ENCODE measurements at regions not wholly inside any gene's neighbourhood (a gene's known extent, or its start where the extent isn't known, plus 50 kb on each side); places are given as distances from the start of the nearest gene placed in this dataset.

DNA sequence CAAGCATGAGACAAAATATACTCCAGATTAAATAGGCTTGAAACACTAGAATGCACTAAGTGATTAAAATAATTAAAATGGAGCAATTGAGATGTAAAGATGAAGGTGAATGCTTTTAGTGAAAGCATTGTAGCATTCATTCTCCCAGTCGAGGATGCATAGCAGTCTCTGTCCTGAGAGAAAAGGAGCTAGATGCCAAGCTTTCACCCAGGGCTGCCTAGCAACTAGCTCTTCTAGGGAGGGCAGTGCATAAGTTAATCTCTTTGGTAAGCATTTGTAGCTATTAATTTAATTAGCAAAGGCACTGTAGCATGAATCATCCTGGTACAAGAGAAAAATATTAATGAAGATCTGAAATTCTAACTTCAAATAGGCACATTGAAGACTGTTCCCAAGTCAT, 1014.8 kb downstream of the C4orf33 start:
- H3K4me3 ChIP-seq = no peak overlapping the region
- DNase-seq (ENCODE audit: extremely low spot score in 2 of 2) = no peak
- H3K27ac ChIP-seq = no peak overlapping the region
- no peaks in the 10 kb centered on the region for H3K4me1 ChIP-seq
- no peaks in the 10 kb centered on the region for H3K36me3 ChIP-seq
- no peaks in the 10 kb centered on the region for H3K27me3 ChIP-seq
- H3K9me3 ChIP-seq = no peaks in the 10 kb centered on the region
- intact Hi-C loops (cut with DNase I) = no loop called here
- TF ChIP-seq CTCF (IDR thresholded peaks at IDR 0.05) = no peak
- TF ChIP-seq POLR2A (IDR thresholded peaks at IDR 0.05) = no peak
- TF ChIP-seq POLR2AphosphoS5 (IDR thresholded peaks at IDR 0.05; ENCODE audit: insufficient read depth in 1 of 2, low read depth in 1 of 2) = no peak

- intact Hi-C loops (cut with DNase I) = no loop called here
- no peak overlapping the region for H3K27ac ChIP-seq
- DNase-seq (ENCODE audit: extremely low spot score in 2 of 2) = no peak
- H3K27me3 ChIP-seq = no peaks in the 10 kb centered on the region
- no peaks in the 10 kb centered on the region for H3K36me3 ChIP-seq
- TF ChIP-seq POLR2AphosphoS5 (IDR thresholded peaks at IDR 0.05; ENCODE audit: insufficient read depth in 1 of 2, low read depth in 1 of 2) (no peak), CTCF (IDR thresholded peaks at IDR 0.05) (no peak), POLR2A (IDR thresholded peaks at IDR 0.05) (no peak)
- H3K4me1 ChIP-seq = no peaks in the 10 kb centered on the region
- no peak overlapping the region for H3K4me3 ChIP-seq
- no peaks in the 10 kb centered on the region for H3K9me3 ChIP-seq
These were observed 1028.1 kb downstream of the C4orf33 start for GRCh38 chr4:130124066-130124465.

- intact Hi-C loops (cut with DNase I) = no loop called here
- DNase-seq (ENCODE audit: extremely low spot score in 2 of 2) = no peak
- Histone ChIP-seq H3K27me3 (no peaks in the 10 kb centered on the region), H3K4me1 (no peaks in the 10 kb centered on the region), H3K4me3 (no peak overlapping the region), H3K27ac (no peak overlapping the region), H3K36me3 (no peaks in the 10 kb centered on the region), H3K9me3 (no peaks in the 10 kb centered on the region)
- TF ChIP-seq CTCF (IDR thresholded peaks at IDR 0.05) (no peak), POLR2AphosphoS5 (IDR thresholded peaks at IDR 0.05; ENCODE audit: insufficient read depth in 1 of 2, low read depth in 1 of 2) (no peak)
These were observed 1029.5 kb downstream of the C4orf33 start for GRCh38 chr4:130125467-130125866.

DNA sequence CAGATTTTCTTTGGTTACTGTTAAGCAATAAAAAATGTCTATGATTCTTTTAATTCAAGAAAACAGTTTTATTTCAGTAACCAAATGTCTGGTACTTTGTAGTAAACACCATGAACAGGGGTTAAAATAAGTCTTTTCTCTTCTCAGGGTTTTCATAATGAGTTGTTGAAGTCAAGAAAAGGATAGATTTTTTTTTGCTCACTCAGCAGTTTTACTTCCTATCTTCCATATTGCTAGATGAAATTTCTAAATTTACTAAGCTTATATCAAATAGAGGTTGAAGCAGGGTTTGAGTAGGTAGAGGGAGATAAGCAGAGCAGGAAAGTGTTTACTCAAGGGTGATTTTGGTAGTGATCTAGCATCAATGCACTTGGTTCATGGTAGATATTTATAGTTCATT, 1031.3 kb downstream of the C4orf33 start:
- intact Hi-C loops (cut with DNase I) = no loop called here
- H3K27ac ChIP-seq = no peak overlapping the region
- no peak for TF ChIP-seq POLR2AphosphoS5 (IDR thresholded peaks at IDR 0.05; ENCODE audit: insufficient read depth in 1 of 2, low read depth in 1 of 2)
- TF ChIP-seq POLR2A (IDR thresholded peaks at IDR 0.05) = no peak
- TF ChIP-seq CTCF (IDR thresholded peaks at IDR 0.05) = no peak
- no peaks in the 10 kb centered on the region for H3K27me3 ChIP-seq
- H3K9me3 ChIP-seq = no peaks in the 10 kb centered on the region
- no peak for DNase-seq (ENCODE audit: extremely low spot score in 2 of 2)
- no peaks in the 10 kb centered on the region for H3K4me1 ChIP-seq
- H3K4me3 ChIP-seq = no peak overlapping the region
- H3K36me3 ChIP-seq = no peaks in the 10 kb centered on the region

- DNase-seq (ENCODE audit: extremely low spot score in 2 of 2) = no peak
- Histone ChIP-seq H3K4me3 (no peak overlapping the region), H3K4me1 (no peaks in the 10 kb centered on the region), H3K36me3 (no peaks in the 10 kb centered on the region), H3K27ac (no peak overlapping the region), H3K9me3 (no peaks in the 10 kb centered on the region), H3K27me3 (no peaks in the 10 kb centered on the region)
- TF ChIP-seq POLR2A (IDR thresholded peaks at IDR 0.05) (no peak), CTCF (IDR thresholded peaks at IDR 0.05) (no peak), POLR2AphosphoS5 (IDR thresholded peaks at IDR 0.05; ENCODE audit: insufficient read depth in 1 of 2, low read depth in 1 of 2) (no peak)
- intact Hi-C loops (cut with DNase I) = no loop called here
These were observed 1035.6 kb downstream of the C4orf33 start for GRCh38 chr4:130131536-130131935.

All from vagina (tissue), 2 donors.